CD4-positive, CD25-positive, alpha-beta regulatory T cell (primary cell): ENCODE measurements at regions not wholly inside any gene's neighbourhood (a gene's known extent, or its start where the extent isn't known, plus 50 kb on each side); places are given as distances from the start of the nearest gene placed in this dataset.

Experiments
- ATAC-seq, 2 donors: fragments of 150-1000 bp; cut with Tn5 transposase; one replicate each; pipeline ENCODE4 v1.10.0; 2021; ENCODE audit warnings: low read depth in 2 of 2, moderate number of reproducible peaks in 2 of 2, moderate library complexity in 1 of 2
- DNase-seq, 3 donors: peaks; one replicate each; pipeline versions ENCODE4 v3.0.0 to v3.0.0-alpha.2; 2012 to 2022; ENCODE audit warnings: mixed read lengths in 1 of 3
- H3K27ac ChIP-seq: one replicate; pipeline ENCODE4 v1.7.0; 2013; ENCODE audit warnings: mild to moderate bottlenecking, low read length; ENCODE audit not compliant: insufficient read depth, poor library complexity, severe bottlenecking
- H3K27me3 ChIP-seq: one replicate; pipeline ENCODE4 v1.7.0; 2013; ENCODE audit warnings: low read length; ENCODE audit not compliant: control insufficient read depth, insufficient read depth
- H3K36me3 ChIP-seq: one replicate; pipeline ENCODE4 v1.7.0; 2013; ENCODE audit warnings: mild to moderate bottlenecking, low read length, moderate library complexity; ENCODE audit not compliant: control insufficient read depth, insufficient read depth
- H3K4me1 ChIP-seq: 2 replicates; pipeline ENCODE4 v1.7.0; 2013; ENCODE audit warnings: mild to moderate bottlenecking, low read length; ENCODE audit not compliant: insufficient read depth, control insufficient read depth, poor library complexity, severe bottlenecking
- H3K4me3 ChIP-seq: one replicate; pipeline ENCODE4 v1.7.0; 2013; ENCODE audit warnings: low read depth, mild to moderate bottlenecking, low read length, moderate library complexity
- H3K9me3 ChIP-seq, 2 experiments: 1 replicate in 1 of 2; 2 replicates in 1 of 2; pipeline ENCODE4 v1.7.0; 2013; ENCODE audit warnings: low read length in 2 of 2, mild to moderate bottlenecking in 1 of 2, moderate library complexity in 1 of 2; ENCODE audit not compliant: control insufficient read depth in 2 of 2
- H3K27ac Mint-ChIP-seq, 3 donors: one replicate each; pipeline ENCODE4 v1.8.0; 2020 to 2022; ENCODE audit warnings: mild to moderate bottlenecking in 3 of 3, mixed read lengths in 3 of 3, moderate library complexity in 2 of 3
- H3K27me3 Mint-ChIP-seq: one replicate; pipeline ENCODE4 v1.8.0; 2022; ENCODE audit warnings: mild to moderate bottlenecking, mixed read lengths
- H3K36me3 Mint-ChIP-seq: one replicate; pipeline ENCODE4 v1.8.0; 2020; ENCODE audit warnings: mixed read lengths
- H3K4me1 Mint-ChIP-seq, 4 donors: one replicate each; pipeline ENCODE4 v1.8.0; 2020 to 2022; ENCODE audit warnings: mixed read lengths in 4 of 4, mild to moderate bottlenecking in 1 of 4
- H3K4me3 Mint-ChIP-seq, 4 donors: one replicate each; pipeline ENCODE4 v1.8.0; 2020 to 2022; ENCODE audit warnings: mild to moderate bottlenecking in 4 of 4, mixed read lengths in 4 of 4, moderate library complexity in 3 of 4
- H3K9me3 Mint-ChIP-seq, 7 donors: one replicate each; pipeline ENCODE4 v1.8.0; 2020 to 2022; ENCODE audit warnings: mixed read lengths in 7 of 7, mild to moderate bottlenecking in 3 of 7, moderate library complexity in 2 of 7

DNA sequence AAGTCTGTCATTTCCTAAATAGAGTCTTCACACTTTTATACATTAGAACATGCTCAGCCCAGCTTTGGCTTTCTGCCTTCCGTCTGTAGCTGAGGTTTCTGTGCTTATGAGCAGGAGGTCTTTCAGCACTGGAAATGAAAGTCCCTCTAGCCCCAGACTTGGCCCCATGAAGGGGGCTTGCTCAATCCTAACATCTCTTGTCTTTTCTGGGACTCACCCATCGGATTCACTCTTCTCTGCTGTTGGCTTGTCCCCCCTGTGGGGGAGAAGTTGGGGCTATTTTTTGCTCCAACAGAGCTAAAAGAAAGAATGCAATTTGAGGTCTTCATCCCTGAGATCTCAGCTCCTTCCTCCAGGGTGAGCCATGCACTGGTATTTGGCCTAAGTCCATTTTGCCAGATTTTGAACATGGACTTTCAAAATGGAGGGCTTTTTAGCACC is 177.7 kb downstream of the MRPL14 start:
- peaks cover 13% of the 10 kb centered on the region for H3K27me3 Mint-ChIP-seq
- Histone ChIP-seq H3K4me3 (no peak overlapping the region), H3K4me1 (no peaks in the 10 kb centered on the region), H3K9me3 (peaks cover 12 to 23% of the 10 kb centered on the region in 2 experiments), H3K36me3 (no peaks in the 10 kb centered on the region), H3K27ac (no peak overlapping the region), H3K27me3 (peaks cover 8% of the 10 kb centered on the region)
- ATAC-seq (no peak), DNase-seq (no peak)
- H3K4me1 Mint-ChIP-seq = no peaks in the 10 kb centered on the region
- H3K4me3 Mint-ChIP-seq = no peak overlapping the region
- no peaks in the 10 kb centered on the region for H3K36me3 Mint-ChIP-seq
- H3K9me3 Mint-ChIP-seq = peaks cover 0 to 21% (median 2%) of the 10 kb centered on the region in 7 donors
- no peak overlapping the region for H3K27ac Mint-ChIP-seq

- Mint-ChIP-seq H3K27me3 (peaks cover 16% of the 10 kb centered on the region), H3K27ac (no peak overlapping the region), H3K4me1 (no peaks in the 10 kb centered on the region), H3K9me3 (peaks cover 0 to 27% (median 2%) of the 10 kb centered on the region in 7 donors), H3K36me3 (no peaks in the 10 kb centered on the region), H3K4me3 (no peak overlapping the region)
- ATAC-seq (no peak), DNase-seq (no peak)
- Histone ChIP-seq H3K4me3 (no peak overlapping the region), H3K36me3 (no peaks in the 10 kb centered on the region), H3K9me3 (peaks cover 13 to 25% of the 10 kb centered on the region in 2 experiments), H3K27me3 (peaks cover 8% of the 10 kb centered on the region), H3K27ac (no peak overlapping the region), H3K4me1 (no peaks in the 10 kb centered on the region)
Observed at GRCh38 chr6:43948527-43949485, 178.4 kb downstream of the MRPL14 start.

GRCh38 chr6:43947860-43948259 is 177.8 kb downstream of the VEGFA start:
- Histone ChIP-seq H3K4me3 (no peak overlapping the region), H3K27me3 (peaks cover 8% of the 10 kb centered on the region), H3K9me3 (peaks cover 13 to 25% of the 10 kb centered on the region in 2 experiments), H3K36me3 (no peaks in the 10 kb centered on the region), H3K4me1 (no peaks in the 10 kb centered on the region), H3K27ac (no peak overlapping the region)
- ATAC-seq (no peak), DNase-seq (no peak)
- Mint-ChIP-seq H3K27ac (no peak overlapping the region), H3K9me3 (peaks cover 0 to 27% (median 2%) of the 10 kb centered on the region in 7 donors), H3K36me3 (no peaks in the 10 kb centered on the region), H3K4me3 (no peak overlapping the region), H3K4me1 (no peaks in the 10 kb centered on the region), H3K27me3 (peaks cover 16% of the 10 kb centered on the region)

DNA sequence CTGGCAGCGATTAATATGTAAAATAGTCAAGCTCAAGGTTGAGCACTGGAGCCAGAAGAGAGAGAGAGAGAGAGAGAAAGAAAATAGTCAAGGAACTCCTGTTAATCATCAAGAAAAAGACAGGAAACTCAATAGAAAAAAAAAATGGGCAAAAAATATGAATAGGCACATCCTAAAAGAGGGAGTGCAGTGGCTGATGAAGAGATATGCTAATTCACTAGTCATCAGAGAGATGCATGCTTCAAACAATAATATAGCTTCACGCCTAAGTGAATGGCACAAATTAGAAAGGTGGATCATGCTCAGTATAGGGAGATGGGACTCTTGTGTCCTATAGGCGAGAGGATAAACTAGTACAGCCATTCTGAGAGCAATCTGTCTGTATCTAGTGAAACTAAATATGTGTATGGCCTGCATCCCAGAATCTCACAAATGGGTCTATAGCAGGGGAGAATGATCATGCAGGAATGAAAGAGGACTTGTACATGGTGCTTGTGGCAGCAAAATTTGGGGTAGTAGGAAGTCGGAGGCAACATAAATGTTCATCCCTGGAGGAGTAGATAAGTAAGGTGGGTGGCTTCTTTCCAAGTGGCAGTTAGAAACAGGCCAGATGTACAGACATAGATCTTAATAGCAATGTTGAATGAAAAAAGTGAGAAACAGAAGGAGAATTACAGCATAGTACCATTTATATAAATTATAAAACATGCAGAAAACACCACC is 176.8 kb downstream of the VEGFA start:
- Mint-ChIP-seq H3K4me1 (no peaks in the 10 kb centered on the region), H3K27me3 (peaks cover 14% of the 10 kb centered on the region), H3K27ac (no peak overlapping the region), H3K36me3 (no peaks in the 10 kb centered on the region), H3K9me3 (peaks cover 0 to 27% (median 2%) of the 10 kb centered on the region in 7 donors), H3K4me3 (no peak overlapping the region)
- Histone ChIP-seq H3K4me3 (no peak overlapping the region), H3K9me3 (peaks cover 13 to 25% of the 10 kb centered on the region in 2 experiments), H3K27me3 (peaks cover 8% of the 10 kb centered on the region), H3K27ac (no peak overlapping the region), H3K4me1 (no peaks in the 10 kb centered on the region), H3K36me3 (no peaks in the 10 kb centered on the region)
- DNase-seq (no peak), ATAC-seq (no peak)

DNA sequence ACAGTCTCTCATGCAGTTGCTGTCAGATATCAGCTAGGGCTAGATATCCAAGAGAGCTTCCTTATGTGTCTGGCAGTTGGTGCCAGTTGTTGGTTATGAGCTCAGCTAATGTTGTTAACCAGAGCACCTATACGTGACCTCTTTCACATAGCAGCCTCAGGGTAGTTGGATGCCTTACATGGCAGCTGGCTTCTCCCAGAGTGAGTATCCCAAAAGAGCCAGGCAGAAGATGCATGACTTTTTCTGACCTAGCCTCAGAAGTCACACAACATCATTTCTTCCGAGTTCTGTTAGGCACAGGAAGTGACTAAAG is 175.7 kb downstream of the VEGFA start:
- no peak overlapping the region for H3K4me3 ChIP-seq
- Mint-ChIP-seq H3K4me1 (no peaks in the 10 kb centered on the region), H3K9me3 (peaks cover 0 to 27% (median 2%) of the 10 kb centered on the region in 7 donors), H3K27ac (no peak overlapping the region), H3K27me3 (peaks cover 11% of the 10 kb centered on the region), H3K36me3 (no peaks in the 10 kb centered on the region), H3K4me3 (no peak overlapping the region)
- peaks cover 8% of the 10 kb centered on the region for H3K27me3 ChIP-seq
- no peaks in the 10 kb centered on the region for H3K36me3 ChIP-seq
- no peaks in the 10 kb centered on the region for H3K4me1 ChIP-seq
- ATAC-seq (no peak), DNase-seq (no peak)
- H3K27ac ChIP-seq = no peak overlapping the region
- peaks cover 13 to 25% of the 10 kb centered on the region in 2 experiments for H3K9me3 ChIP-seq

- Mint-ChIP-seq H3K27ac (no peak overlapping the region), H3K27me3 (peaks cover 11% of the 10 kb centered on the region), H3K4me1 (no peaks in the 10 kb centered on the region), H3K9me3 (peaks cover 0 to 27% (median 2%) of the 10 kb centered on the region in 7 donors), H3K4me3 (no peak overlapping the region), H3K36me3 (no peaks in the 10 kb centered on the region)
- DNase-seq (no peak), ATAC-seq (no peak)
- Histone ChIP-seq H3K27me3 (peaks cover 8% of the 10 kb centered on the region), H3K4me1 (no peaks in the 10 kb centered on the region), H3K9me3 (peaks cover 13 to 25% of the 10 kb centered on the region in 2 experiments), H3K27ac (no peak overlapping the region), H3K4me3 (no peak overlapping the region), H3K36me3 (no peaks in the 10 kb centered on the region)
Observed at GRCh38 chr6:43944908-43945767, 175.1 kb downstream of the VEGFA start.

- no peak for DNase-seq
- peaks cover 0 to 27% (median 2%) of the 10 kb centered on the region in 7 donors for H3K9me3 Mint-ChIP-seq
- H3K36me3 Mint-ChIP-seq = no peaks in the 10 kb centered on the region
- H3K4me1 Mint-ChIP-seq = no peaks in the 10 kb centered on the region
- no peaks in the 10 kb centered on the region for H3K36me3 ChIP-seq
- H3K4me3 ChIP-seq = no peak overlapping the region
- peaks cover 8% of the 10 kb centered on the region for H3K27me3 Mint-ChIP-seq
- no peak overlapping the region for H3K4me3 Mint-ChIP-seq
- H3K9me3 ChIP-seq = peaks cover 13 to 25% of the 10 kb centered on the region in 2 experiments
- no peak overlapping the region for H3K27ac Mint-ChIP-seq
- no peaks in the 10 kb centered on the region for H3K4me1 ChIP-seq
- H3K27ac ChIP-seq = no peak overlapping the region
- H3K27me3 ChIP-seq = peaks cover 8% of the 10 kb centered on the region
- ATAC-seq = no peak
Observed at GRCh38 chr6:43943781-43944250, 173.8 kb downstream of the VEGFA start.
